H9 (cell line): ENCODE measurements at regions not wholly inside any gene's neighbourhood (a gene's known extent, or its start where the extent isn't known, plus 50 kb on each side); places are given as distances from the start of the nearest gene placed in this dataset.

Source experiments
- DNase-seq: peaks from one replicate; pipeline ENCODE4 v3.0.0-alpha.2; 2017
- H2AFZ ChIP-seq: one replicate; pipeline ENCODE4 v1.6.1; 2013; ENCODE audit warnings: mild to moderate bottlenecking, low read length, control low read depth, moderate library complexity
- H2AK5ac ChIP-seq: 2 replicates; pipeline ENCODE4 v1.6.1; 2013; ENCODE audit warnings: low read length, control low read depth, mixed read lengths; ENCODE audit not compliant: insufficient read length
- H2BK120ac ChIP-seq: one replicate; pipeline ENCODE4 v1.6.1; 2013; ENCODE audit warnings: low read depth, mild to moderate bottlenecking, low read length, control low read depth, inconsistent platforms; ENCODE audit not compliant: poor library complexity, severe bottlenecking
- H2BK12ac ChIP-seq: 2 replicates; pipeline ENCODE4 v1.6.1; 2013; ENCODE audit warnings: low read length, control low read depth, mixed read lengths, low read depth; ENCODE audit not compliant: insufficient read length
- H2BK15ac ChIP-seq: 2 replicates; pipeline ENCODE4 v1.6.1; 2013; ENCODE audit warnings: low read depth, low read length, control low read depth
- H2BK20ac ChIP-seq: one replicate; pipeline ENCODE4 v1.6.1; 2013; ENCODE audit warnings: low read depth, mild to moderate bottlenecking, low read length, control low read depth, inconsistent platforms; ENCODE audit not compliant: poor library complexity, severe bottlenecking
- H2BK5ac ChIP-seq: 2 replicates; pipeline ENCODE4 v1.6.1; 2013; ENCODE audit warnings: low read length, control low read depth, mixed read lengths; ENCODE audit not compliant: insufficient read length
- H3K14ac ChIP-seq: 2 replicates; pipeline ENCODE4 v1.6.1; 2013; ENCODE audit warnings: low read length, control low read depth; ENCODE audit not compliant: insufficient read depth
- H3K18ac ChIP-seq: 2 replicates; pipeline ENCODE4 v1.6.1; 2013; ENCODE audit warnings: low read depth, mild to moderate bottlenecking, mixed read lengths, low read length, control low read depth; ENCODE audit not compliant: insufficient read length
- H3K23ac ChIP-seq: 2 replicates; pipeline ENCODE4 v1.6.1; 2013; ENCODE audit warnings: low read length, control low read depth, mixed read lengths, low read depth; ENCODE audit not compliant: insufficient read length
- H3K23me2 ChIP-seq: 2 replicates; pipeline ENCODE4 v1.6.1; 2013; ENCODE audit warnings: low read depth, mild to moderate bottlenecking, mixed read lengths, low read length, control low read depth; ENCODE audit not compliant: insufficient read length, poor library complexity, severe bottlenecking
- H3K27ac ChIP-seq: 2 replicates; pipeline ENCODE4 v1.5.1; 2013; ENCODE audit warnings: low read length, control low read depth, mixed read lengths, low read depth; ENCODE audit not compliant: insufficient read length
- H3K27me3 ChIP-seq: 2 replicates; pipeline ENCODE4 v1.6.1; 2013; ENCODE audit warnings: low read length, control low read depth, inconsistent platforms; ENCODE audit not compliant: insufficient read depth
- H3K4ac ChIP-seq: 2 replicates; pipeline ENCODE4 v1.6.1; 2013; ENCODE audit warnings: low read depth, mild to moderate bottlenecking, control low read depth, inconsistent platforms, low read length, moderate library complexity
- H3K4me1 ChIP-seq: 2 replicates; pipeline ENCODE4 v1.6.1; 2013; ENCODE audit warnings: low read length, control low read depth, inconsistent platforms; ENCODE audit not compliant: insufficient read depth
- H3K4me2 ChIP-seq: 2 replicates; pipeline ENCODE4 v1.6.1; 2013; ENCODE audit warnings: low read length, control low read depth, mixed read lengths; ENCODE audit not compliant: insufficient read length, insufficient read depth
- H3K56ac ChIP-seq: 2 replicates; pipeline ENCODE4 v1.6.1; 2013; ENCODE audit warnings: low read depth, mild to moderate bottlenecking, mixed read lengths, low read length, control low read depth; ENCODE audit not compliant: insufficient read length
- H3K79me1 ChIP-seq: 2 replicates; pipeline ENCODE4 v1.6.1; 2013; ENCODE audit warnings: low read depth, mild to moderate bottlenecking, moderate library complexity, low read length, control low read depth, inconsistent platforms; ENCODE audit not compliant: insufficient read depth, poor library complexity, severe bottlenecking
- H3K79me2 ChIP-seq: 2 replicates; pipeline ENCODE4 v1.6.1; 2013; ENCODE audit warnings: low read length, control low read depth, inconsistent platforms; ENCODE audit not compliant: insufficient read depth
- H3K9ac ChIP-seq: 2 replicates; pipeline ENCODE4 v1.6.1; 2013; ENCODE audit warnings: low read length, control low read depth, mixed read lengths; ENCODE audit not compliant: insufficient read length; ENCODE audit errors: extremely low read depth
- H3K9me3 ChIP-seq: one replicate; pipeline ENCODE4 v1.6.1; 2013; ENCODE audit warnings: low read depth, low read length, inconsistent platforms; ENCODE audit not compliant: control insufficient read depth
- H3T11ph ChIP-seq: one replicate; pipeline ENCODE4 v1.6.1; 2013; ENCODE audit warnings: mild to moderate bottlenecking, low read length, control low read depth, inconsistent platforms
- H4K20me1 ChIP-seq: one replicate; pipeline ENCODE4 v1.6.1; 2013; ENCODE audit not compliant: control insufficient read depth, insufficient read length, insufficient read depth
- H4K5ac ChIP-seq: 2 replicates; pipeline ENCODE4 v1.6.1; 2013; ENCODE audit warnings: low read depth, mild to moderate bottlenecking, mixed read lengths, low read length, control low read depth; ENCODE audit not compliant: insufficient read length
- H4K8ac ChIP-seq: replicated peaks from 2 replicates; pipeline ENCODE4 v1.6.1; 2013; ENCODE audit warnings: low read length, control low read depth, mixed read lengths, low read depth; ENCODE audit not compliant: insufficient read length
- H4K91ac ChIP-seq: 2 replicates; pipeline ENCODE4 v1.6.1; 2013; ENCODE audit warnings: low read depth, mild to moderate bottlenecking, moderate library complexity, mixed read lengths, low read length, control low read depth; ENCODE audit not compliant: insufficient read length
- H3K27ac Mint-ChIP-seq, 3 experiments: 2 replicates in 2 of 3; 3 replicates in 1 of 3; pipeline ENCODE4 v1.8.0; 2020 to 2021; ENCODE audit warnings: mixed read lengths in 3 of 3, mild to moderate bottlenecking in 1 of 3, moderate library complexity in 1 of 3
- H3K27me3 Mint-ChIP-seq: 2 replicates; pipeline ENCODE4 v1.8.0; 2021; ENCODE audit warnings: low read depth, mild to moderate bottlenecking, moderate library complexity, mixed read lengths
- H3K36me3 Mint-ChIP-seq, 3 experiments: 2 replicates in 2 of 3; 3 replicates in 1 of 3; pipeline ENCODE4 v1.8.0; 2020 to 2021; ENCODE audit warnings: low read depth in 3 of 3, mixed read lengths in 3 of 3; ENCODE audit not compliant: insufficient read depth in 1 of 3
- H3K4me1 Mint-ChIP-seq, 2 experiments: 2 replicates each; pipeline ENCODE4 v1.8.0; 2020; ENCODE audit warnings: mixed read lengths in 2 of 2
- H3K4me3 Mint-ChIP-seq, 2 experiments: 2 replicates in 1 of 2; 3 replicates in 1 of 2; pipeline ENCODE4 v1.8.0; 2020 to 2021; ENCODE audit warnings: mild to moderate bottlenecking in 2 of 2, mixed read lengths in 2 of 2, moderate library complexity in 1 of 2
- H3K9me3 Mint-ChIP-seq, 2 experiments: 2 replicates in 1 of 2; 3 replicates in 1 of 2; pipeline ENCODE4 v1.8.0; 2020; ENCODE audit warnings: mild to moderate bottlenecking in 2 of 2, mixed read lengths in 2 of 2, moderate library complexity in 1 of 2
- CTCF ChIP-seq: fragments of 200-600 bp; sonication (generic); conservative IDR thresholded peaks from 3 replicates; pipeline ENCODE4 v1.8.0; 2021; ENCODE audit warnings: antibody characterized with exemption, mild to moderate bottlenecking
- WGBS: extraction: QIAGEN DNeasy Blood & Tissue Kit; methylation state at CpG from one replicate; pipeline ENCODE4 v1.1.7; 2013; ENCODE audit warnings: missing lambda C conversion rate, low lambda C conversion rate, mixed read lengths; ENCODE audit not compliant: insufficient read length; ENCODE audit errors: extremely low coverage; 5-methylcytosine and 5-hydroxymethylcytosine counted together

- Mint-ChIP-seq H3K27me3 (no peaks in the 10 kb centered on the region; the same call in 1 of the 2 replicates), H3K27ac (no peak overlapping the region), H3K4me3 (no peak overlapping the region), H3K36me3 (no peaks in the 10 kb centered on the region), H3K4me1 (peaks cover 8 to 11% of the 10 kb centered on the region in 2 experiments), H3K9me3 (no peaks in the 10 kb centered on the region; a peak in 1 of 5 replicates)
- H3K27me3 ChIP-seq = 0 out of 2 replicates have a peak, but pooled peaks cover 2% of the 10 kb centered on the region
- H3K9me3 ChIP-seq = no peaks in the 10 kb centered on the region
- H4K91ac ChIP-seq = no peak overlapping the region
- no CpG with 5 or more reads among the region's 4 CpGs for WGBS
- no peak overlapping the region for H2AFZ ChIP-seq
- no peak overlapping the region for H3K56ac ChIP-seq
- no peak overlapping the region for H3K27ac ChIP-seq
- H3T11ph ChIP-seq = no peak overlapping the region
- no peak overlapping the region for H3K23ac ChIP-seq
- no peaks in the 10 kb centered on the region for H3K79me2 ChIP-seq
- no peak overlapping the region for H4K8ac ChIP-seq
- H2BK5ac ChIP-seq = no peak overlapping the region
- H3K23me2 ChIP-seq = no peaks in the 10 kb centered on the region
- no peak overlapping the region for H4K5ac ChIP-seq
- H3K4me2 ChIP-seq = no peak overlapping the region
- H2BK15ac ChIP-seq = no peak overlapping the region
- DNase-seq = no peak
- H3K18ac ChIP-seq = no peak overlapping the region
- 0 out of 2 replicates have a peak, but pooled peaks cover 4% of the 10 kb centered on the region for H3K4me1 ChIP-seq
- no peaks in the 10 kb centered on the region for H4K20me1 ChIP-seq
- no peak overlapping the region for H3K9ac ChIP-seq
- H2BK12ac ChIP-seq = no peak overlapping the region
- H3K4ac ChIP-seq = no peak overlapping the region
- no peaks in the 10 kb centered on the region for H3K79me1 ChIP-seq
- H2AK5ac ChIP-seq = no peak overlapping the region
- H2BK20ac ChIP-seq = no peak overlapping the region
- no peak overlapping the region for H3K14ac ChIP-seq
- H2BK120ac ChIP-seq = no peak overlapping the region
- no peak for TF ChIP-seq CTCF
Observed at GRCh38 chr17:56717471-56717870, 116.2 kb downstream of the C17orf67 start.
